Stomach (tissue), 8 donors: ENCODE measurements at regions not wholly inside any gene's neighbourhood (a gene's known extent, or its start where the extent isn't known, plus 50 kb on each side); places are given as distances from the start of the nearest gene placed in this dataset.

Source experiments
- DNase-seq, 2 donors: peaks; one replicate each; pipeline versions ENCODE4 v3.0.0 to v3.0.0-alpha.2; 2013 to 2019
- H3K27ac ChIP-seq, 5 donors: fragments of 200-600 bp in 4 of 5; sonication (generic) in 4 of 5; one replicate each; pipeline ENCODE4 v1.5.1; 2013 to 2019; ENCODE audit warnings: mild to moderate bottlenecking in 1 of 5, moderate library complexity in 1 of 5
- H3K27me3 ChIP-seq, 3 donors: fragments of 200-600 bp; sonication (generic); one replicate each; pipeline ENCODE4 v1.5.1; 2017 to 2019; ENCODE audit warnings: mixed run types in 1 of 3
- H3K36me3 ChIP-seq, 4 donors: fragments of 200-600 bp; sonication (generic); 1 replicate in 3 of 4; 2 replicates in 1 of 4; pipeline ENCODE4 v1.5.1; 2016 to 2019
- H3K4me1 ChIP-seq, 4 donors: fragments of 200-600 bp; sonication (generic); one replicate each; pipeline ENCODE4 v1.5.1; 2016 to 2019
- H3K4me3 ChIP-seq, 4 donors: fragments of 200-600 bp; sonication (generic) in 3 of 4; one replicate each; pipeline ENCODE4 v1.5.1; 2016 to 2019; ENCODE audit warnings: mild to moderate bottlenecking in 1 of 4
- H3K9me3 ChIP-seq, 4 donors: fragments of 200-600 bp; sonication (generic); one replicate each; pipeline ENCODE4 v1.5.1; 2016 to 2019
- CTCF ChIP-seq, 7 experiments: fragments of 450-650 bp in 4 of 7; fragments of 200-600 bp in 3 of 7; sonication (generic) in 3 of 7; IDR thresholded peaks; one replicate each; pipeline ENCODE4 v1.5.1; 2016 to 2019; ENCODE audit warnings: antibody characterized with exemption in 7 of 7, control low read depth in 2 of 7, mild to moderate bottlenecking in 1 of 7
- EP300 ChIP-seq: sonication (generic); formaldehyde crosslinking; IDR thresholded peaks from one replicate; pipeline ENCODE4 v1.6.1; 2017; ENCODE audit warnings: antibody characterized with exemption
- POLR2A ChIP-seq, 4 donors: fragments of 450-650 bp; IDR thresholded peaks; one replicate each; pipeline ENCODE4 v1.6.1; 2016; ENCODE audit warnings: antibody characterized with exemption in 4 of 4, control low read depth in 2 of 4, mild to moderate bottlenecking in 1 of 4, moderate library complexity in 1 of 4
- POLR2AphosphoS5 ChIP-seq, 3 donors: sonication (generic); formaldehyde crosslinking; IDR thresholded peaks; one replicate each; pipeline ENCODE4 v1.6.1; 2016; ENCODE audit warnings: antibody characterized with exemption in 3 of 3
- WGBS, 5 donors: extraction: QIAGEN DNeasy Blood & Tissue Kit in 3 of 5; methylation state at CpG; one replicate each; pipeline versions ENCODE4 v1.1.5 to v1.1.7; 2013 to 2018; 5-methylcytosine and 5-hydroxymethylcytosine counted together
- intact Hi-C: fragments of 100-400 bp; cut with DNase I; formaldehyde crosslinking; loops from one replicate; pipeline ENCODE4 v1.15.1; 2023; ENCODE audit warnings: low total_unique reads
- donor health status: healthy with polysubstance abuse.
- donor health status: Bipolar disorder and iron deficiency.
- donor health status: healthy.

- Histone ChIP-seq H3K27ac (no peak overlapping the region), H3K4me1 (peaks cover 0 to 11% (median 0%) of the 10 kb centered on the region in 4 donors), H3K36me3 (no peaks in the 10 kb centered on the region), H3K9me3 (no peaks in the 10 kb centered on the region), H3K27me3 (no peaks in the 10 kb centered on the region), H3K4me3 (no peak overlapping the region)
- WGBS, 5 donors: 87 to 91% (median 88%) methylated on average over 2 of the region's 2 CpGs
- TF ChIP-seq CTCF (IDR thresholded peaks at IDR 0.05) (no peak), POLR2A (IDR thresholded peaks at IDR 0.05) (no peak), EP300 (no peak), POLR2AphosphoS5 (IDR thresholded peaks at IDR 0.05) (no peak)
- intact Hi-C loops: no loop called here
- DNase-seq: no peak
Measured at GRCh38 chr13:72534951-72535640, 192.3 kb downstream of the MZT1 start.

- H3K4me3 ChIP-seq: no peak overlapping the region
- DNase-seq: no peak
- H3K4me1 ChIP-seq: no peaks in the 10 kb centered on the region
- no peak overlapping the region for H3K27ac ChIP-seq
- no peaks in the 10 kb centered on the region for H3K9me3 ChIP-seq
- no peaks in the 10 kb centered on the region for H3K36me3 ChIP-seq
- H3K27me3 ChIP-seq: no peaks in the 10 kb centered on the region
- intact Hi-C loops: no loop called here
- 64 to 77% (median 74%) methylated on average over 5 of the region's 5 CpGs for WGBS, 5 donors
- TF ChIP-seq POLR2A (IDR thresholded peaks at IDR 0.05): no peak
- TF ChIP-seq POLR2AphosphoS5 (IDR thresholded peaks at IDR 0.05): no peak
- no peak for TF ChIP-seq EP300
- TF ChIP-seq CTCF (IDR thresholded peaks at IDR 0.05): no peak
Measured at GRCh38 chr13:72530471-72530870, 197.0 kb downstream of the MZT1 start.

- Histone ChIP-seq H3K9me3 (no peaks in the 10 kb centered on the region), H3K27ac (no peak overlapping the region), H3K27me3 (no peaks in the 10 kb centered on the region), H3K4me3 (no peak overlapping the region), H3K4me1 (peaks cover 0 to 1% (median under 1%) of the 10 kb centered on the region in 4 donors), H3K36me3 (no peaks in the 10 kb centered on the region)
- intact Hi-C loops: no loop called here
- TF ChIP-seq CTCF (IDR thresholded peaks at IDR 0.05): no peak
- no peak for TF ChIP-seq POLR2AphosphoS5 (IDR thresholded peaks at IDR 0.05)
- no peak for TF ChIP-seq EP300
- no peak for TF ChIP-seq POLR2A (IDR thresholded peaks at IDR 0.05)
- no peak for DNase-seq
- WGBS, 5 donors: 68 to 91% (median 77%) methylated on average over 2 of the region's 2 CpGs
Measured at GRCh38 chr13:72527333-72527732, 200.1 kb downstream of the MZT1 start.

- intact Hi-C loops: no loop called here
- no peak overlapping the region for H3K27ac ChIP-seq
- H3K4me1 ChIP-seq: peaks cover 0 to 13% (median 5%) of the 10 kb centered on the region in 4 donors
- no peak for DNase-seq
- TF ChIP-seq EP300 (no peak), POLR2A (IDR thresholded peaks at IDR 0.05) (no peak), POLR2AphosphoS5 (IDR thresholded peaks at IDR 0.05) (no peak), CTCF (IDR thresholded peaks at IDR 0.05) (no peak)
- no peaks in the 10 kb centered on the region for H3K36me3 ChIP-seq
- H3K27me3 ChIP-seq: no peaks in the 10 kb centered on the region
- no peaks in the 10 kb centered on the region for H3K9me3 ChIP-seq
- H3K4me3 ChIP-seq: no peak overlapping the region
- 88 to 93% (median 90%) methylated on average over 2 of the region's 2 CpGs for WGBS, 5 donors
Measured at GRCh38 chr13:72523593-72523992, 203.8 kb downstream of the MZT1 start.
